Hepatocyte (in vitro differentiated cells): ENCODE measurements at regions not wholly inside any gene's neighbourhood (a gene's known extent, or its start where the extent isn't known, plus 50 kb on each side); places are given as distances from the start of the nearest gene placed in this dataset.

Experiments used
- DNase-seq: peaks from one replicate; pipeline ENCODE4 v3.0.0-alpha.2; 2016; ENCODE audit warnings: low spot score
- H2AFZ ChIP-seq: fragments of 200-600 bp; sonication (generic); 2 replicates; pipeline ENCODE4 v1.6.0; 2016; ENCODE audit warnings: antibody characterized with exemption, mild to moderate bottlenecking
- H3K27ac ChIP-seq: fragments of 200-600 bp; sonication (generic); 2 replicates; pipeline ENCODE4 v1.5.1; 2016; ENCODE audit warnings: mild to moderate bottlenecking
- H3K27me3 ChIP-seq: fragments of 200-600 bp; sonication (generic); 2 replicates; pipeline ENCODE4 v1.6.1; 2016
- H3K36me3 ChIP-seq: fragments of 200-600 bp; sonication (generic); replicated peaks from 2 replicates; pipeline ENCODE4 v1.5.1; 2016; ENCODE audit warnings: low read depth; ENCODE audit not compliant: insufficient read depth
- H3K4me1 ChIP-seq: fragments of 200-600 bp; sonication (generic); 2 replicates; pipeline ENCODE4 v1.5.1; 2016; ENCODE audit warnings: mild to moderate bottlenecking, moderate library complexity; ENCODE audit not compliant: insufficient read depth
- H3K4me2 ChIP-seq: fragments of 200-600 bp; sonication (generic); 2 replicates; pipeline ENCODE4 v1.6.0; 2016
- H3K4me3 ChIP-seq: fragments of 200-600 bp; sonication (generic); 2 replicates; pipeline ENCODE4 v1.5.1; 2016; ENCODE audit warnings: mild to moderate bottlenecking
- H3K79me2 ChIP-seq: fragments of 200-600 bp; sonication (generic); 2 replicates; pipeline ENCODE4 v1.6.0; 2017; ENCODE audit warnings: mild to moderate bottlenecking
- H3K9me2 ChIP-seq: fragments of 200-600 bp; sonication (generic); replicated peaks from 2 replicates; pipeline ENCODE4 v1.6.0; 2017; ENCODE audit warnings: mild to moderate bottlenecking; ENCODE audit not compliant: insufficient read depth
- H3K9me3 ChIP-seq: fragments of 200-600 bp; sonication (generic); 2 replicates; pipeline ENCODE4 v1.5.1; 2016; ENCODE audit warnings: low read depth, mild to moderate bottlenecking
- H4K20me1 ChIP-seq: fragments of 200-600 bp; sonication (generic); 2 replicates; pipeline ENCODE4 v1.6.0; 2016; ENCODE audit warnings: mild to moderate bottlenecking; ENCODE audit not compliant: insufficient read depth, poor library complexity, severe bottlenecking
- CTCF ChIP-seq: fragments of 200-600 bp; sonication (generic); IDR thresholded peaks from 2 replicates; pipeline ENCODE4 v1.5.1; 2016; ENCODE audit warnings: antibody characterized with exemption, mild to moderate bottlenecking; ENCODE audit not compliant: poor library complexity
- EZH2 ChIP-seq: fragments of 200-600 bp; sonication (generic); IDR thresholded peaks from 2 replicates; pipeline ENCODE4 v1.6.1; 2016; ENCODE audit warnings: antibody characterized with exemption, mild to moderate bottlenecking, borderline replicate concordance
- EZH2phosphoT487 ChIP-seq: fragments of 200-600 bp; sonication (generic); IDR thresholded peaks from one replicate; pipeline ENCODE4 v1.6.1; 2018; ENCODE audit warnings: antibody characterized with exemption, mild to moderate bottlenecking, low read depth, moderate library complexity; ENCODE audit not compliant: unreplicated experiment, severe bottlenecking
- WGBS: methylation state at CpG from one replicate; pipeline ENCODE4 v1.1.6; 2016; ENCODE audit warnings: low lambda C conversion rate; ENCODE audit errors: missing lambda C conversion rate; 5-methylcytosine and 5-hydroxymethylcytosine counted together

DNA sequence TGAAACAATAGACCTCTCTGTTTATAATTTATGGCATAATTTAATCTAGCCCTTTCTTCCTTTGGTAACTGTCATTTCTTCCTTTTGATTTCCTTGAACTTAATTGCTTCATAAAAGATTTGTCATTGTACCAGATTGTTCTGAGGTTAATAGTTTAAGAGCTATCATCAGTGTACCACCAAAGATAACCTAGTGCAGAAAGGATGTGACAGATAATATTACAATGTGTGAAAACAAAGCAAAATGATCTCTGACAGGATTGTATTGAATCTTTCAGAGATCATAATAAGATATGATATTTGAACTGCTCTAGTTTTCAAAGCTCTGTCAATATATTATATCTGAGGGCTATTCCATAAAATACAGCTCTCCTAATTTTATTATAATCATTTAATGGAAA lies 132.1 kb upstream of the PTCHD4 start:
- TF ChIP-seq EZH2phosphoT487 (no peak), CTCF (no peak), EZH2 (no peak)
- DNase-seq = no peak
- H3K79me2 ChIP-seq = no peaks in the 10 kb centered on the region
- no peak overlapping the region for H2AFZ ChIP-seq
- no peak overlapping the region for H3K4me3 ChIP-seq
- no peaks in the 10 kb centered on the region for H3K36me3 ChIP-seq
- no peaks in the 10 kb centered on the region for H3K9me2 ChIP-seq
- H3K9me3 ChIP-seq = no peaks in the 10 kb centered on the region
- no peak overlapping the region for H3K4me2 ChIP-seq
- H3K4me1 ChIP-seq = no peaks in the 10 kb centered on the region
- H3K27me3 ChIP-seq = no peaks in the 10 kb centered on the region
- H4K20me1 ChIP-seq = no peaks in the 10 kb centered on the region
- no peak overlapping the region for H3K27ac ChIP-seq

DNA sequence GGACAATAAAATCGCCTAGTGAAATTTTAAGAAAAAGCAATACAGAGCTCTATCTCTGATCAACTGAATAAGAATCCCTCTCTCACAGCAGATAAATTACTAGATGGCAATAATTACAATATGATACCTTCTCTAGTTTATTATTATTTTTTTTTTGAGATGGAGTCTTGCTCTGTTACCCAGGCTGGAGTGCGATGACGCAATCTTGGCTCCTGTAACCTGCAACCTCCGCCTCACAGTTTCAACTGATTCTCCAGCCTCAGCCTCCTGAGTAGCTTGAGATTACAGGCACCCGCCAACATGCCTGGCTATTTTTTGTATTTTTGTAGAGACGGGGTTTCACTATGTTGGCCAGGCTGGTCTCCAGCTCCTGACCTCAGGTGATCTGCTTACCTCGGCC lies 129.3 kb upstream of the PTCHD4 start:
- no peaks in the 10 kb centered on the region for H3K9me2 ChIP-seq
- no peaks in the 10 kb centered on the region for H3K9me3 ChIP-seq
- TF ChIP-seq EZH2 = no peak
- no peak for TF ChIP-seq CTCF
- no peaks in the 10 kb centered on the region for H3K27me3 ChIP-seq
- no peaks in the 10 kb centered on the region for H4K20me1 ChIP-seq
- H3K4me2 ChIP-seq = no peak overlapping the region
- H3K79me2 ChIP-seq = no peaks in the 10 kb centered on the region
- no peak for DNase-seq
- H3K36me3 ChIP-seq = no peaks in the 10 kb centered on the region
- no peaks in the 10 kb centered on the region for H3K4me1 ChIP-seq
- no peak overlapping the region for H2AFZ ChIP-seq
- WGBS = 92% methylated on average over 7 of the region's 7 CpGs
- no peak overlapping the region for H3K4me3 ChIP-seq
- no peak overlapping the region for H3K27ac ChIP-seq

- H2AFZ ChIP-seq = no peak overlapping the region
- TF ChIP-seq EZH2phosphoT487 (no peak), EZH2 (no peak), CTCF (no peak)
- H3K79me2 ChIP-seq = no peaks in the 10 kb centered on the region
- H4K20me1 ChIP-seq = no peaks in the 10 kb centered on the region
- no peak overlapping the region for H3K27ac ChIP-seq
- no peaks in the 10 kb centered on the region for H3K4me1 ChIP-seq
- no peak overlapping the region for H3K4me3 ChIP-seq
- H3K36me3 ChIP-seq = no peaks in the 10 kb centered on the region
- WGBS = 100% methylated on average over 1 of the region's 1 CpG
- no peak for DNase-seq
- no peaks in the 10 kb centered on the region for H3K9me3 ChIP-seq
- no peaks in the 10 kb centered on the region for H3K9me2 ChIP-seq
- H3K4me2 ChIP-seq = no peak overlapping the region
- H3K27me3 ChIP-seq = no peaks in the 10 kb centered on the region
Observed at GRCh38 chr6:48236375-48236774, 125.4 kb upstream of the PTCHD4 start.

DNA sequence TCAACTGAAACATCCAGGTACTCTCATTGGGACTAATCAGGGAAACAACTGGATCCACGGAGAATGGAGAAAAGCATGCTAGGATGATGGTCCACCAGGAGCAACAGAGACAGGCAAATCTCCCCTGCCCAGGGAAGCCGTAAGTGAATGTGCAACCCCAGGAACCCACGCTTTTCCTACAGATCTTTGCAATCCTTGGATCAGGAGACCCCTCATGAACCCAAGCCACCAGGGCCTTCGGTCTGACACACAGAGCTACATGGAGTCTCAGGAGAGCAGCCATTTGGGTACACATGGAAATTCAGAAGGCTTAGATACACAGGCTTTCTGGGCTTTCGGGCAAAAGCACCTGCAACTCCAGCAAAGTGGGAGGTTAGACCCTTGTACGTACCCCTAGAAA lies 122.1 kb upstream of the PTCHD4 start:
- H3K9me3 ChIP-seq = no peaks in the 10 kb centered on the region
- H3K79me2 ChIP-seq = no peaks in the 10 kb centered on the region
- WGBS = 96% methylated on average over 6 of the region's 6 CpGs
- no peaks in the 10 kb centered on the region for H4K20me1 ChIP-seq
- no peaks in the 10 kb centered on the region for H3K27me3 ChIP-seq
- H3K27ac ChIP-seq = no peak overlapping the region
- H3K36me3 ChIP-seq = no peaks in the 10 kb centered on the region
- no peak overlapping the region for H3K4me3 ChIP-seq
- no peak for TF ChIP-seq EZH2
- no peak for TF ChIP-seq CTCF
- no peak for TF ChIP-seq EZH2phosphoT487
- no peak overlapping the region for H3K4me2 ChIP-seq
- no peaks in the 10 kb centered on the region for H3K9me2 ChIP-seq
- H2AFZ ChIP-seq = no peak overlapping the region
- H3K4me1 ChIP-seq = no peaks in the 10 kb centered on the region
- no peak for DNase-seq
